ENCODE measurements at regions not wholly inside any gene's neighbourhood (a gene's known extent, or its start where the extent isn't known, plus 50 kb on each side); places are given as distances from the start of the nearest gene placed in this dataset.

- peak; percentile 2 for DNase-seq
Measured at GRCh38 chr1:110816945-110817344, 56.0 kb upstream of the CD53 start.

GRCh38 chr1:110811529-110811928 lies 61.4 kb upstream of the CD53 start:
- DNase-seq = no peak

GRCh38 chr1:110800079-110800478 lies 72.9 kb upstream of the CD53 start:
- no peak for DNase-seq

GRCh38 chr1:110798691-110799256 lies 74.2 kb upstream of the CD53 start:
- DNase-seq = peak; percentile 32

- DNase-seq = no peak
Measured at GRCh38 chr1:110788673-110789072, 84.3 kb upstream of the CD53 start.

- no peak for DNase-seq
Measured at GRCh38 chr1:110787328-110788071, 85.4 kb upstream of the CD53 start.

- DNase-seq = no peak
Measured at GRCh38 chr1:110786802-110787327, 86.1 kb upstream of the CD53 start.

GRCh38 chr1:110785612-110786011 lies 87.3 kb upstream of the CD53 start:
- no peak for DNase-seq

- DNase-seq = no peak
Measured at GRCh38 chr1:110785055-110785454, 87.9 kb upstream of the CD53 start.

- peak; percentile 7 for DNase-seq
Measured at GRCh38 chr1:110783292-110783918, 89.5 kb upstream of the CD53 start.

GRCh38 chr1:110781525-110781924 lies 91.4 kb upstream of the CD53 start:
- DNase-seq = no peak

GRCh38 chr1:110780600-110781484 lies 92.1 kb upstream of the CD53 start:
- DNase-seq = no peak

- no peak for DNase-seq
Measured at GRCh38 chr1:110779636-110780035, 93.3 kb upstream of the CD53 start.

GRCh38 chr1:110778821-110779220 lies 94.1 kb upstream of the CD53 start:
- no peak for DNase-seq

GRCh38 chr1:110777228-110777627 lies 95.7 kb upstream of the CD53 start:
- DNase-seq = no peak

- no peak for DNase-seq
Measured at GRCh38 chr1:110774398-110774797, 98.5 kb upstream of the CD53 start.

GRCh38 chr1:110773813-110774212 lies 99.1 kb upstream of the KCNA3 start:
- DNase-seq = no peak

- DNase-seq = no peak
Measured at GRCh38 chr1:110771245-110772022, 96.7 kb upstream of the KCNA3 start.

GRCh38 chr1:110770832-110771231 lies 96.1 kb upstream of the KCNA3 start:
- DNase-seq = no peak

- DNase-seq = no peak
Measured at GRCh38 chr1:110768605-110769004, 93.9 kb upstream of the KCNA3 start.

GRCh38 chr1:110766336-110766647 lies 91.6 kb upstream of the KCNA3 start:
- DNase-seq = no peak

GRCh38 chr1:110765640-110766335 lies 91.0 kb upstream of the KCNA3 start:
- no peak for DNase-seq
